RWPE2 (cell line): ENCODE measurements at regions not wholly inside any gene's neighbourhood (a gene's known extent, or its start where the extent isn't known, plus 50 kb on each side); places are given as distances from the start of the nearest gene placed in this dataset.

Experiments
- ATAC-seq: fragments of 200-7000 bp; cut with Tn5 transposase; 3 replicates; pipeline ENCODE4 v1.9.1; 2021; ENCODE audit warnings: low read depth
- DNase-seq: peaks from one replicate; pipeline ENCODE4 v3.0.0-alpha.2; 2020; ENCODE audit warnings: low spot score
- H3K27ac ChIP-seq: fragments of 450-650 bp; 2 replicates; pipeline ENCODE4 v1.5.1; 2017; ENCODE audit warnings: mild to moderate bottlenecking; ENCODE audit not compliant: poor library complexity, severe bottlenecking
- H3K27me3 ChIP-seq: fragments of 250-450 bp; sonication (Bioruptor Pico); 2 replicates; pipeline ENCODE4 v1.5.1; 2021; ENCODE audit warnings: mild to moderate bottlenecking, moderate library complexity; ENCODE audit not compliant: insufficient read depth, poor library complexity, severe bottlenecking
- H3K36me3 ChIP-seq: fragments of 250-450 bp; sonication (Bioruptor Pico); 2 replicates; pipeline ENCODE4 v1.5.1; 2020; ENCODE audit warnings: low read depth, mild to moderate bottlenecking, moderate library complexity
- H3K4me1 ChIP-seq: fragments of 250-450 bp; sonication (Bioruptor Pico); 2 replicates; pipeline ENCODE4 v1.5.1; 2021; ENCODE audit warnings: mild to moderate bottlenecking, moderate library complexity; ENCODE audit not compliant: insufficient read depth, poor library complexity, severe bottlenecking
- H3K4me3 ChIP-seq: fragments of 250-450 bp; sonication (Bioruptor Pico); 2 replicates; pipeline ENCODE4 v1.5.1; 2021; ENCODE audit warnings: mild to moderate bottlenecking, moderate library complexity; ENCODE audit not compliant: severe bottlenecking
- H3K9me3 ChIP-seq: fragments of 250-450 bp; sonication (Bioruptor Pico); 2 replicates; pipeline ENCODE4 v1.5.1; 2021; ENCODE audit warnings: mild to moderate bottlenecking, moderate library complexity; ENCODE audit not compliant: severe bottlenecking
- CTCF ChIP-seq: fragments of 450-650 bp; IDR thresholded peaks from one replicate; pipeline ENCODE4 v1.5.1; 2017; ENCODE audit warnings: mild to moderate bottlenecking, moderate library complexity; ENCODE audit not compliant: poor library complexity, severe bottlenecking

- Histone ChIP-seq H3K9me3 (no peaks in the 10 kb centered on the region), H3K4me1 (peaks cover 4% of the 10 kb centered on the region), H3K27me3 (no peaks in the 10 kb centered on the region), H3K27ac (no peak overlapping the region), H3K36me3 (no peaks in the 10 kb centered on the region), H3K4me3 (peak overlapping the region; percentile 16)
- TF ChIP-seq CTCF: peak; percentile 79
- ATAC-seq: peak; percentile 95
- no peak for DNase-seq
Measured at GRCh38 chr1:222455188-222455879, 92.6 kb downstream of the HHIPL2 start.

GRCh38 chr1:222454782-222455181, 93.1 kb downstream of the HHIPL2 start:
- Histone ChIP-seq H3K4me3 (no peak overlapping the region), H3K36me3 (no peaks in the 10 kb centered on the region)
- peak; percentile 42; the same call in 2 of the 3 replicates for ATAC-seq

GRCh38 chr1:222454186-222454585, 93.7 kb downstream of the HHIPL2 start:
- H3K27ac ChIP-seq: no peak overlapping the region

More at GRCh38 chr1:222454782-222455181, 93.1 kb downstream of the HHIPL2 start:
- no peaks in the 10 kb centered on the region for H3K9me3 ChIP-seq
- DNase-seq: no peak
- no peak for TF ChIP-seq CTCF
- no peaks in the 10 kb centered on the region for H3K27me3 ChIP-seq
- H3K27ac ChIP-seq: no peak overlapping the region
- peaks cover 4% of the 10 kb centered on the region for H3K4me1 ChIP-seq

GRCh38 chr1:222452031-222452430, 95.9 kb downstream of the HHIPL2 start:
- Histone ChIP-seq H3K27me3 (no peaks in the 10 kb centered on the region), H3K36me3 (no peaks in the 10 kb centered on the region), H3K4me1 (peaks cover 4% of the 10 kb centered on the region), H3K9me3 (no peaks in the 10 kb centered on the region), H3K27ac (no peak overlapping the region), H3K4me3 (no peak overlapping the region)
- ATAC-seq (no peak), DNase-seq (no peak)
- TF ChIP-seq CTCF: no peak

More at GRCh38 chr1:222454186-222454585, 93.7 kb downstream of the HHIPL2 start:
- ATAC-seq (no peak), DNase-seq (no peak)
- TF ChIP-seq CTCF: no peak
- no peaks in the 10 kb centered on the region for H3K9me3 ChIP-seq
- no peaks in the 10 kb centered on the region for H3K36me3 ChIP-seq
- no peaks in the 10 kb centered on the region for H3K27me3 ChIP-seq
- peaks cover 4% of the 10 kb centered on the region for H3K4me1 ChIP-seq
- no peak overlapping the region for H3K4me3 ChIP-seq

- no peak overlapping the region for H3K4me3 ChIP-seq
- no peaks in the 10 kb centered on the region for H3K27me3 ChIP-seq
- ATAC-seq (no peak), DNase-seq (no peak)
- no peaks in the 10 kb centered on the region for H3K9me3 ChIP-seq
- H3K27ac ChIP-seq: no peak overlapping the region
- TF ChIP-seq CTCF: no peak
- no peaks in the 10 kb centered on the region for H3K36me3 ChIP-seq
- H3K4me1 ChIP-seq: no peaks in the 10 kb centered on the region
Measured at GRCh38 chr1:222443566-222443965, 104.3 kb downstream of the HHIPL2 start.
